CD4-positive, alpha-beta memory T cell (primary cell): ENCODE measurements at regions not wholly inside any gene's neighbourhood (a gene's known extent, or its start where the extent isn't known, plus 50 kb on each side); places are given as distances from the start of the nearest gene placed in this dataset.

Source experiments
- CTCF ChIA-PET: fragments of 350-600 bp; sonication (Branson Sonifier 250); formaldehyde crosslinking; loops from one replicate; lab custom pipeline; 2021; ENCODE audit warnings: inconsistent platforms; ENCODE audit not compliant: partially characterized antibody; lab: Charles Lee
- POLR2A ChIA-PET: fragments of 350-600 bp; sonication (Branson Sonifier 250); formaldehyde crosslinking; loops from one replicate; lab custom pipeline; 2021; ENCODE audit not compliant: partially characterized antibody; lab: Charles Lee
- DNase-seq, 5 donors: peaks; one replicate each; pipeline versions ENCODE4 v3.0.0 to v3.0.0-alpha.2; 2020 to 2022; ENCODE audit warnings: mixed read lengths in 1 of 5
- H3K27ac ChIP-seq: one replicate; pipeline ENCODE4 v1.7.0; 2013; ENCODE audit warnings: low read depth, low read length
- H3K27me3 ChIP-seq: 2 replicates; pipeline ENCODE4 v1.7.0; 2013; ENCODE audit warnings: mild to moderate bottlenecking, low read length, moderate library complexity; ENCODE audit not compliant: insufficient read depth
- H3K36me3 ChIP-seq: 2 replicates; pipeline ENCODE4 v1.7.0; 2013; ENCODE audit warnings: mild to moderate bottlenecking, low read length, moderate library complexity; ENCODE audit not compliant: insufficient read depth
- H3K4me1 ChIP-seq: 2 replicates; pipeline ENCODE4 v1.7.0; 2013; ENCODE audit warnings: mild to moderate bottlenecking, low read length, moderate library complexity; ENCODE audit not compliant: insufficient read depth
- H3K4me3 ChIP-seq, 2 donors: one replicate each; pipeline ENCODE4 v1.7.0; 2013; ENCODE audit warnings: low read length in 2 of 2, mild to moderate bottlenecking in 1 of 2
- H3K9me3 ChIP-seq, 2 donors: one replicate each; pipeline ENCODE4 v1.7.0; 2013; ENCODE audit warnings: low read length in 2 of 2, control low read depth in 1 of 2; ENCODE audit not compliant: control insufficient read depth in 1 of 2
- H3K27ac Mint-ChIP-seq, 7 donors: one replicate each; pipeline ENCODE4 v1.8.0; 2020 to 2021; ENCODE audit warnings: mixed read lengths in 7 of 7, mild to moderate bottlenecking in 6 of 7, inconsistent platforms in 3 of 7, moderate library complexity in 3 of 7
- H3K27me3 Mint-ChIP-seq, 2 donors: one replicate each; pipeline ENCODE4 v1.8.0; 2020 to 2021; ENCODE audit warnings: mixed read lengths in 2 of 2
- H3K36me3 Mint-ChIP-seq, 2 donors: one replicate each; pipeline ENCODE4 v1.8.0; 2020 to 2021; ENCODE audit warnings: mixed read lengths in 2 of 2, inconsistent platforms in 1 of 2, mild to moderate bottlenecking in 1 of 2
- H3K4me1 Mint-ChIP-seq, 4 donors: one replicate each; pipeline ENCODE4 v1.8.0; 2020 to 2021; ENCODE audit warnings: mixed read lengths in 4 of 4, mild to moderate bottlenecking in 1 of 4
- H3K4me3 Mint-ChIP-seq, 8 donors: one replicate each; pipeline ENCODE4 v1.8.0; 2020 to 2021; ENCODE audit warnings: mixed read lengths in 8 of 8, mild to moderate bottlenecking in 7 of 8, moderate library complexity in 6 of 8, inconsistent platforms in 3 of 8
- H3K9me3 Mint-ChIP-seq, 8 donors: one replicate each; pipeline ENCODE4 v1.8.0; 2020 to 2021; ENCODE audit warnings: mixed read lengths in 8 of 8, mild to moderate bottlenecking in 5 of 8, inconsistent platforms in 3 of 8, moderate library complexity in 1 of 8
- intact Hi-C: fragments of 100-400 bp; cut with micrococcal nuclease; formaldehyde crosslinking; loops from one replicate; pipeline ENCODE4 v1.15.1; 2023

GRCh38 chr2:177064422-177064821 is 148.2 kb upstream of the HNRNPA3 start:
- H3K9me3 ChIP-seq, result no peaks in the 10 kb centered on the region
- Mint-ChIP-seq H3K27me3 (peaks cover 3 to 12% of the 10 kb centered on the region in 2 donors), H3K4me3 (no peak overlapping the region), H3K4me1 (no peaks in the 10 kb centered on the region), H3K9me3 (no peaks in the 10 kb centered on the region), H3K36me3 (no peaks in the 10 kb centered on the region), H3K27ac (no peak overlapping the region)
- no peaks in the 10 kb centered on the region for H3K4me1 ChIP-seq
- H3K27me3 ChIP-seq, result no peaks in the 10 kb centered on the region
- no peak overlapping the region for H3K27ac ChIP-seq
- no peaks in the 10 kb centered on the region for H3K36me3 ChIP-seq
- no peak for DNase-seq
- POLR2A ChIA-PET, result no interaction called here
- no peak overlapping the region for H3K4me3 ChIP-seq
- CTCF ChIA-PET, result no interaction called here
- intact Hi-C loops, result no loop called here

GRCh38 chr2:177068967-177069366 is 143.6 kb upstream of the HNRNPA3 start:
- H3K9me3 ChIP-seq, result no peaks in the 10 kb centered on the region
- Mint-ChIP-seq H3K4me1 (no peaks in the 10 kb centered on the region), H3K27ac (no peak overlapping the region), H3K36me3 (no peaks in the 10 kb centered on the region), H3K9me3 (no peaks in the 10 kb centered on the region), H3K27me3 (peaks cover 3 to 16% of the 10 kb centered on the region in 2 donors), H3K4me3 (no peak overlapping the region)
- intact Hi-C loops, result no loop called here
- H3K36me3 ChIP-seq, result no peaks in the 10 kb centered on the region
- ChIA-PET CTCF (no interaction called here), POLR2A (no interaction called here)
- H3K27me3 ChIP-seq, result no peaks in the 10 kb centered on the region
- no peak overlapping the region for H3K27ac ChIP-seq
- no peak overlapping the region for H3K4me3 ChIP-seq
- H3K4me1 ChIP-seq, result no peaks in the 10 kb centered on the region
- DNase-seq, result no peak

GRCh38 chr2:177072090-177072489 is 140.5 kb upstream of the HNRNPA3 start:
- Mint-ChIP-seq H3K27ac (no peak overlapping the region), H3K4me3 (no peak overlapping the region), H3K9me3 (no peaks in the 10 kb centered on the region), H3K4me1 (no peaks in the 10 kb centered on the region), H3K36me3 (no peaks in the 10 kb centered on the region), H3K27me3 (peaks cover 4 to 22% of the 10 kb centered on the region in 2 donors)
- Histone ChIP-seq H3K4me1 (no peaks in the 10 kb centered on the region), H3K4me3 (no peak overlapping the region), H3K36me3 (no peaks in the 10 kb centered on the region), H3K27me3 (no peaks in the 10 kb centered on the region), H3K27ac (no peak overlapping the region), H3K9me3 (no peaks in the 10 kb centered on the region)
- DNase-seq, result no peak
- ChIA-PET POLR2A (no interaction called here), CTCF (no interaction called here)
- intact Hi-C loops, result no loop called here

- no peaks in the 10 kb centered on the region for H3K4me1 Mint-ChIP-seq
- H3K27ac Mint-ChIP-seq, result no peak overlapping the region
- no peaks in the 10 kb centered on the region for H3K4me1 ChIP-seq
- no peaks in the 10 kb centered on the region for H3K9me3 ChIP-seq
- H3K9me3 Mint-ChIP-seq, result no peaks in the 10 kb centered on the region
- H3K36me3 ChIP-seq, result no peaks in the 10 kb centered on the region
- no peak overlapping the region for H3K27ac ChIP-seq
- no peaks in the 10 kb centered on the region for H3K36me3 Mint-ChIP-seq
- H3K4me3 Mint-ChIP-seq, result no peak overlapping the region
- no peak overlapping the region for H3K4me3 ChIP-seq
- H3K27me3 Mint-ChIP-seq, result peaks cover 4 to 24% of the 10 kb centered on the region in 2 donors
- H3K27me3 ChIP-seq, result no peaks in the 10 kb centered on the region
- ChIA-PET CTCF (interaction anchor here (0.5 to 0.7 kb wide), 2 partner anchors 17 to 322 kb away, joined by 3 to 4 read pairs; no protein-coding TSS in a partner anchor), POLR2A (no interaction called here)
- intact Hi-C loops, result no loop called here
- no peak for DNase-seq
Observed at GRCh38 chr2:177073611-177074010, 139.0 kb upstream of the HNRNPA3 start.

GRCh38 chr2:177074099-177074710 is 138.4 kb upstream of the HNRNPA3 start:
- intact Hi-C loops, result no loop called here
- CTCF ChIA-PET, result interaction anchor here (0.5 kb wide), 1 partner anchor 16 kb away, joined by 4 read pairs; no protein-coding TSS in a partner anchor
- H3K36me3 ChIP-seq, result no peaks in the 10 kb centered on the region
- no peak for DNase-seq
- no peaks in the 10 kb centered on the region for H3K27me3 ChIP-seq
- peaks cover 7 to 26% of the 10 kb centered on the region in 2 donors for H3K27me3 Mint-ChIP-seq
- H3K9me3 ChIP-seq, result no peaks in the 10 kb centered on the region
- H3K4me3 Mint-ChIP-seq, result no peak overlapping the region
- no peaks in the 10 kb centered on the region for H3K4me1 Mint-ChIP-seq
- H3K36me3 Mint-ChIP-seq, result no peaks in the 10 kb centered on the region
- H3K4me3 ChIP-seq, result no peak overlapping the region
- no peak overlapping the region for H3K27ac ChIP-seq
- H3K9me3 Mint-ChIP-seq, result no peaks in the 10 kb centered on the region
- no peak overlapping the region for H3K27ac Mint-ChIP-seq
- POLR2A ChIA-PET, result no interaction called here
- no peaks in the 10 kb centered on the region for H3K4me1 ChIP-seq

- Histone ChIP-seq H3K4me3 (no peak overlapping the region), H3K9me3 (no peaks in the 10 kb centered on the region), H3K4me1 (no peaks in the 10 kb centered on the region), H3K27me3 (no peaks in the 10 kb centered on the region), H3K27ac (no peak overlapping the region), H3K36me3 (no peaks in the 10 kb centered on the region)
- H3K27me3 Mint-ChIP-seq, result peaks cover 10 to 26% of the 10 kb centered on the region in 2 donors
- no peak overlapping the region for H3K27ac Mint-ChIP-seq
- DNase-seq, result no peak
- H3K4me3 Mint-ChIP-seq, result no peak overlapping the region
- ChIA-PET CTCF (no interaction called here), POLR2A (no interaction called here)
- H3K36me3 Mint-ChIP-seq, result no peaks in the 10 kb centered on the region
- H3K9me3 Mint-ChIP-seq, result peaks cover 0 to 2% (median 0%) of the 10 kb centered on the region in 8 donors
- H3K4me1 Mint-ChIP-seq, result no peaks in the 10 kb centered on the region
- intact Hi-C loops, result no loop called here
Observed at GRCh38 chr2:177075254-177075653, 137.3 kb upstream of the HNRNPA3 start.

- no peak for DNase-seq
- POLR2A ChIA-PET, result no interaction called here
Observed at GRCh38 chr2:177076636-177077179, 135.9 kb upstream of the HNRNPA3 start.

More at GRCh38 chr2:177076636-177077179, 135.9 kb upstream of the HNRNPA3 start:
- Histone ChIP-seq H3K27ac (no peak overlapping the region), H3K36me3 (no peaks in the 10 kb centered on the region), H3K4me1 (no peaks in the 10 kb centered on the region), H3K9me3 (no peaks in the 10 kb centered on the region), H3K27me3 (no peaks in the 10 kb centered on the region), H3K4me3 (no peak overlapping the region)
- Mint-ChIP-seq H3K9me3 (peaks cover 0 to 2% (median 0%) of the 10 kb centered on the region in 8 donors), H3K27me3 (peaks cover 7 to 21% of the 10 kb centered on the region in 2 donors), H3K36me3 (no peaks in the 10 kb centered on the region), H3K4me1 (no peaks in the 10 kb centered on the region), H3K27ac (no peak overlapping the region), H3K4me3 (no peak overlapping the region)
- intact Hi-C loops, result no loop called here
- CTCF ChIA-PET, result no interaction called here
